ENCODE measurements at regions not wholly inside any gene's neighbourhood (a gene's known extent, or its start where the extent isn't known, plus 50 kb on each side); places are given as distances from the start of the nearest gene placed in this dataset.

GRCh38 chr11:28738549-28738948 lies 630.4 kb downstream of the METTL15 start:
- TF ChIP-seq, protein P1, sequence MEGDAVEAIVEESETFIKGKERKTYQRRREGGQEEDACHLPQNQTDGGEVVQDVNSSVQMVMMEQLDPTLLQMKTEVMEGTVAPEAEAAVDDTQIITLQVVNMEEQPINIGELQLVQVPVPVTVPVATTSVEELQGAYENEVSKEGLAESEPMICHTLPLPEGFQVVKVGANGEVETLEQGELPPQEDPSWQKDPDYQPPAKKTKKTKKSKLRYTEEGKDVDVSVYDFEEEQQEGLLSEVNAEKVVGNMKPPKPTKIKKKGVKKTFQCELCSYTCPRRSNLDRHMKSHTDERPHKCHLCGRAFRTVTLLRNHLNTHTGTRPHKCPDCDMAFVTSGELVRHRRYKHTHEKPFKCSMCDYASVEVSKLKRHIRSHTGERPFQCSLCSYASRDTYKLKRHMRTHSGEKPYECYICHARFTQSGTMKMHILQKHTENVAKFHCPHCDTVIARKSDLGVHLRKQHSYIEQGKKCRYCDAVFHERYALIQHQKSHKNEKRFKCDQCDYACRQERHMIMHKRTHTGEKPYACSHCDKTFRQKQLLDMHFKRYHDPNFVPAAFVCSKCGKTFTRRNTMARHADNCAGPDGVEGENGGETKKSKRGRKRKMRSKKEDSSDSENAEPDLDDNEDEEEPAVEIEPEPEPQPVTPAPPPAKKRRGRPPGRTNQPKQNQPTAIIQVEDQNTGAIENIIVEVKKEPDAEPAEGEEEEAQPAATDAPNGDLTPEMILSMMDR (IDR thresholded peaks at IDR 0.05 in 2 of 3, conservative IDR thresholded peaks at IDR 0.05 in 1 of 3; ENCODE audit: borderline replicate concordance in 1 of 3, insufficient read depth in 1 of 3, low read depth in 2 of 3, low read length in 2 of 3): no peak
- no peak for TF ChIP-seq POLR2A (IDR thresholded peaks at IDR 0.05; ENCODE audit: borderline replicate concordance, extremely low read depth, insufficient read depth, insufficient read length)
- TF ChIP-seq, protein P2, sequence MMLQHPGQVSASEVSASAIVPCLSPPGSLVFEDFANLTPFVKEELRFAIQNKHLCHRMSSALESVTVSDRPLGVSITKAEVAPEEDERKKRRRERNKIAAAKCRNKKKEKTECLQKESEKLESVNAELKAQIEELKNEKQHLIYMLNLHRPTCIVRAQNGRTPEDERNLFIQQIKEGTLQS (IDR thresholded peaks at IDR 0.05): no peak
- TF ChIP-seq, protein P3, sequence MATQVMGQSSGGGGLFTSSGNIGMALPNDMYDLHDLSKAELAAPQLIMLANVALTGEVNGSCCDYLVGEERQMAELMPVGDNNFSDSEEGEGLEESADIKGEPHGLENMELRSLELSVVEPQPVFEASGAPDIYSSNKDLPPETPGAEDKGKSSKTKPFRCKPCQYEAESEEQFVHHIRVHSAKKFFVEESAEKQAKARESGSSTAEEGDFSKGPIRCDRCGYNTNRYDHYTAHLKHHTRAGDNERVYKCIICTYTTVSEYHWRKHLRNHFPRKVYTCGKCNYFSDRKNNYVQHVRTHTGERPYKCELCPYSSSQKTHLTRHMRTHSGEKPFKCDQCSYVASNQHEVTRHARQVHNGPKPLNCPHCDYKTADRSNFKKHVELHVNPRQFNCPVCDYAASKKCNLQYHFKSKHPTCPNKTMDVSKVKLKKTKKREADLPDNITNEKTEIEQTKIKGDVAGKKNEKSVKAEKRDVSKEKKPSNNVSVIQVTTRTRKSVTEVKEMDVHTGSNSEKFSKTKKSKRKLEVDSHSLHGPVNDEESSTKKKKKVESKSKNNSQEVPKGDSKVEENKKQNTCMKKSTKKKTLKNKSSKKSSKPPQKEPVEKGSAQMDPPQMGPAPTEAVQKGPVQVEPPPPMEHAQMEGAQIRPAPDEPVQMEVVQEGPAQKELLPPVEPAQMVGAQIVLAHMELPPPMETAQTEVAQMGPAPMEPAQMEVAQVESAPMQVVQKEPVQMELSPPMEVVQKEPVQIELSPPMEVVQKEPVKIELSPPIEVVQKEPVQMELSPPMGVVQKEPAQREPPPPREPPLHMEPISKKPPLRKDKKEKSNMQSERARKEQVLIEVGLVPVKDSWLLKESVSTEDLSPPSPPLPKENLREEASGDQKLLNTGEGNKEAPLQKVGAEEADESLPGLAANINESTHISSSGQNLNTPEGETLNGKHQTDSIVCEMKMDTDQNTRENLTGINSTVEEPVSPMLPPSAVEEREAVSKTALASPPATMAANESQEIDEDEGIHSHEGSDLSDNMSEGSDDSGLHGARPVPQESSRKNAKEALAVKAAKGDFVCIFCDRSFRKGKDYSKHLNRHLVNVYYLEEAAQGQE (IDR thresholded peaks at IDR 0.05; ENCODE audit: low read depth): no peak
- TF ChIP-seq RAD21 (IDR thresholded peaks at IDR 0.05; ENCODE audit: low read depth): no peak
- TF ChIP-seq EZH2phosphoT487 (IDR thresholded peaks at IDR 0.05; ENCODE audit: borderline replicate concordance): no peak
- no peak for TF ChIP-seq EZH2 (IDR thresholded peaks at IDR 0.05)
- no peak for TF ChIP-seq POLR2AphosphoS5 (IDR thresholded peaks at IDR 0.05; ENCODE audit: low read depth, low read length)
- TF ChIP-seq, protein P4, sequence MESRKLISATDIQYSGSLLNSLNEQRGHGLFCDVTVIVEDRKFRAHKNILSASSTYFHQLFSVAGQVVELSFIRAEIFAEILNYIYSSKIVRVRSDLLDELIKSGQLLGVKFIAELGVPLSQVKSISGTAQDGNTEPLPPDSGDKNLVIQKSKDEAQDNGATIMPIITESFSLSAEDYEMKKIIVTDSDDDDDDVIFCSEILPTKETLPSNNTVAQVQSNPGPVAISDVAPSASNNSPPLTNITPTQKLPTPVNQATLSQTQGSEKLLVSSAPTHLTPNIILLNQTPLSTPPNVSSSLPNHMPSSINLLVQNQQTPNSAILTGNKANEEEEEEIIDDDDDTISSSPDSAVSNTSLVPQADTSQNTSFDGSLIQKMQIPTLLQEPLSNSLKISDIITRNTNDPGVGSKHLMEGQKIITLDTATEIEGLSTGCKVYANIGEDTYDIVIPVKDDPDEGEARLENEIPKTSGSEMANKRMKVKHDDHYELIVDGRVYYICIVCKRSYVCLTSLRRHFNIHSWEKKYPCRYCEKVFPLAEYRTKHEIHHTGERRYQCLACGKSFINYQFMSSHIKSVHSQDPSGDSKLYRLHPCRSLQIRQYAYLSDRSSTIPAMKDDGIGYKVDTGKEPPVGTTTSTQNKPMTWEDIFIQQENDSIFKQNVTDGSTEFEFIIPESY (IDR thresholded peaks at IDR 0.05; ENCODE audit: extremely low read depth, insufficient replicate concordance, low read length): no peak
- TF ChIP-seq, protein P5, sequence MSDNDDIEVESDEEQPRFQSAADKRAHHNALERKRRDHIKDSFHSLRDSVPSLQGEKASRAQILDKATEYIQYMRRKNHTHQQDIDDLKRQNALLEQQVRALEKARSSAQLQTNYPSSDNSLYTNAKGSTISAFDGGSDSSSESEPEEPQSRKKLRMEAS (IDR thresholded peaks at IDR 0.05): no peak
- no peak for TF ChIP-seq JUND (IDR thresholded peaks at IDR 0.05)
- peak; percentile 49 for TF ChIP-seq TCF7L2 (IDR thresholded peaks at IDR 0.05; ENCODE audit: borderline replicate concordance, extremely low read depth, insufficient read depth, insufficient read length)
- TF ChIP-seq YY1 (IDR thresholded peaks at IDR 0.05; ENCODE audit: extremely low read depth, insufficient replicate concordance, low read depth, low read length): no peak
